CD4-positive, alpha-beta T cell treated with Interleukin-1 beta for 1 hour (primary cell): ENCODE measurements at regions not wholly inside any gene's neighbourhood (a gene's known extent, or its start where the extent isn't known, plus 50 kb on each side); places are given as distances from the start of the nearest gene placed in this dataset.
"Not testable (repeated sequence)": the region's sequence is repeated elsewhere in the genome, so short reads cannot be mapped to it uniquely, and the experiment has no call there.

ENCODE experiments used
- DNase-seq, 2 donors: peaks; one replicate each; pipeline ENCODE4 v3.0.0-alpha.2; 2020 to 2022

- no peak for DNase-seq
Measured at GRCh38 chr14:104305511-104306449, 167.4 kb downstream of the KIF26A start.

- no peak for DNase-seq
Measured at GRCh38 chr14:104306450-104307040, 168.2 kb downstream of the KIF26A start.

- no peak for DNase-seq
Measured at GRCh38 chr14:104307246-104307626, 168.8 kb downstream of the KIF26A start.

- DNase-seq: no peak
Measured at GRCh38 chr14:104307627-104308401, 169.4 kb downstream of the KIF26A start.

GRCh38 chr14:104308534-104308933 lies 170.1 kb downstream of the KIF26A start:
- not testable (repeated sequence) for DNase-seq

- no peak for DNase-seq
Measured at GRCh38 chr14:104309657-104310369, 171.4 kb downstream of the KIF26A start.

- DNase-seq: no peak
Measured at GRCh38 chr14:104311358-104311757, 173.0 kb downstream of the KIF26A start.

- DNase-seq: no peak
Measured at GRCh38 chr14:104313674-104314073, 175.3 kb downstream of the KIF26A start.

GRCh38 chr14:104314251-104314941 lies 176.0 kb downstream of the KIF26A start:
- no peak for DNase-seq

- DNase-seq: no peak
Measured at GRCh38 chr14:104315169-104315568, 176.8 kb downstream of the KIF26A start.

- no peak for DNase-seq
Measured at GRCh38 chr14:104315625-104316024, 177.2 kb downstream of the KIF26A start.

GRCh38 chr14:104316121-104316722 lies 177.8 kb downstream of the KIF26A start:
- DNase-seq: no peak

GRCh38 chr14:104316723-104317491 lies 178.5 kb downstream of the KIF26A start:
- DNase-seq: no peak

- no peak for DNase-seq
Measured at GRCh38 chr14:104317492-104317805, 179.1 kb downstream of the KIF26A start.

- DNase-seq: no peak
Measured at GRCh38 chr14:104317975-104318557, 179.7 kb downstream of the KIF26A start.

GRCh38 chr14:104318558-104319490 lies 180.4 kb downstream of the KIF26A start:
- DNase-seq: no peak

- DNase-seq: no peak
Measured at GRCh38 chr14:104319491-104320241, 181.3 kb downstream of the KIF26A start.

GRCh38 chr14:104320611-104321086 lies 182.3 kb downstream of the KIF26A start:
- DNase-seq: no peak
